RWPE2 (cell line): ENCODE measurements at regions not wholly inside any gene's neighbourhood (a gene's known extent, or its start where the extent isn't known, plus 50 kb on each side); places are given as distances from the start of the nearest gene placed in this dataset.

Experiments
- ATAC-seq: fragments of 200-7000 bp; cut with Tn5 transposase; 3 replicates; pipeline ENCODE4 v1.9.1; 2021; ENCODE audit warnings: low read depth
- DNase-seq: peaks from one replicate; pipeline ENCODE4 v3.0.0-alpha.2; 2020; ENCODE audit warnings: low spot score
- H3K27ac ChIP-seq: fragments of 450-650 bp; 2 replicates; pipeline ENCODE4 v1.5.1; 2017; ENCODE audit warnings: mild to moderate bottlenecking; ENCODE audit not compliant: poor library complexity, severe bottlenecking
- H3K27me3 ChIP-seq: fragments of 250-450 bp; sonication (Bioruptor Pico); 2 replicates; pipeline ENCODE4 v1.5.1; 2021; ENCODE audit warnings: mild to moderate bottlenecking, moderate library complexity; ENCODE audit not compliant: insufficient read depth, poor library complexity, severe bottlenecking
- H3K36me3 ChIP-seq: fragments of 250-450 bp; sonication (Bioruptor Pico); 2 replicates; pipeline ENCODE4 v1.5.1; 2020; ENCODE audit warnings: low read depth, mild to moderate bottlenecking, moderate library complexity
- H3K4me1 ChIP-seq: fragments of 250-450 bp; sonication (Bioruptor Pico); 2 replicates; pipeline ENCODE4 v1.5.1; 2021; ENCODE audit warnings: mild to moderate bottlenecking, moderate library complexity; ENCODE audit not compliant: insufficient read depth, poor library complexity, severe bottlenecking
- H3K4me3 ChIP-seq: fragments of 250-450 bp; sonication (Bioruptor Pico); 2 replicates; pipeline ENCODE4 v1.5.1; 2021; ENCODE audit warnings: mild to moderate bottlenecking, moderate library complexity; ENCODE audit not compliant: severe bottlenecking
- H3K9me3 ChIP-seq: fragments of 250-450 bp; sonication (Bioruptor Pico); 2 replicates; pipeline ENCODE4 v1.5.1; 2021; ENCODE audit warnings: mild to moderate bottlenecking, moderate library complexity; ENCODE audit not compliant: severe bottlenecking
- TF ChIP-seq, protein P1 (sequence below): fragments of 450-650 bp; IDR thresholded peaks from one replicate; pipeline ENCODE4 v1.5.1; 2017; ENCODE audit warnings: mild to moderate bottlenecking, moderate library complexity; ENCODE audit not compliant: poor library complexity, severe bottlenecking

DNA sequence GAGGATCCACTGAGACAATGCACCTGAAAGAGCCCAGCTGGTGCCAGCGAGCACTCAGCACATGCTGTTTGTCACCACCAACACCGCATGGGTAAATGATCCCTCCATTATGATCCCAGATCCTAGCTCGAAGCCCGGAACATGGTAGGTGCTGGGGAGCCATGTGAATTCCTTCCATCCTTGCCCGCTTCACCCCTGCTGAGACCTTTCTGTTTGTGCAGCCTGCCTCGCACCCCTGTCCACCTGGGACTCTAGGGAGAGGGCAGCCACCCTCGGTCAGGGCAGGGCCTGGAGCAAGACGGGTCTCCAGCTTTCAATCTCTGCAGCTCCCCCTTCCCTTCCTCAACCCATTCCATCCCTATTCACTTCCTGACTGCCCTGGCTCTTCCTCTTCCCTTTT is 116.2 kb upstream of the ALX4 start:
- no peak for ATAC-seq
- Histone ChIP-seq H3K27me3 (no peaks in the 10 kb centered on the region), H3K4me3 (no peak overlapping the region), H3K9me3 (no peaks in the 10 kb centered on the region), H3K4me1 (peaks cover 2% of the 10 kb centered on the region), H3K36me3 (no peaks in the 10 kb centered on the region), H3K27ac (no peak overlapping the region)
- TF ChIP-seq, protein P1, sequence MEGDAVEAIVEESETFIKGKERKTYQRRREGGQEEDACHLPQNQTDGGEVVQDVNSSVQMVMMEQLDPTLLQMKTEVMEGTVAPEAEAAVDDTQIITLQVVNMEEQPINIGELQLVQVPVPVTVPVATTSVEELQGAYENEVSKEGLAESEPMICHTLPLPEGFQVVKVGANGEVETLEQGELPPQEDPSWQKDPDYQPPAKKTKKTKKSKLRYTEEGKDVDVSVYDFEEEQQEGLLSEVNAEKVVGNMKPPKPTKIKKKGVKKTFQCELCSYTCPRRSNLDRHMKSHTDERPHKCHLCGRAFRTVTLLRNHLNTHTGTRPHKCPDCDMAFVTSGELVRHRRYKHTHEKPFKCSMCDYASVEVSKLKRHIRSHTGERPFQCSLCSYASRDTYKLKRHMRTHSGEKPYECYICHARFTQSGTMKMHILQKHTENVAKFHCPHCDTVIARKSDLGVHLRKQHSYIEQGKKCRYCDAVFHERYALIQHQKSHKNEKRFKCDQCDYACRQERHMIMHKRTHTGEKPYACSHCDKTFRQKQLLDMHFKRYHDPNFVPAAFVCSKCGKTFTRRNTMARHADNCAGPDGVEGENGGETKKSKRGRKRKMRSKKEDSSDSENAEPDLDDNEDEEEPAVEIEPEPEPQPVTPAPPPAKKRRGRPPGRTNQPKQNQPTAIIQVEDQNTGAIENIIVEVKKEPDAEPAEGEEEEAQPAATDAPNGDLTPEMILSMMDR = no peak
- DNase-seq = no peak

DNA sequence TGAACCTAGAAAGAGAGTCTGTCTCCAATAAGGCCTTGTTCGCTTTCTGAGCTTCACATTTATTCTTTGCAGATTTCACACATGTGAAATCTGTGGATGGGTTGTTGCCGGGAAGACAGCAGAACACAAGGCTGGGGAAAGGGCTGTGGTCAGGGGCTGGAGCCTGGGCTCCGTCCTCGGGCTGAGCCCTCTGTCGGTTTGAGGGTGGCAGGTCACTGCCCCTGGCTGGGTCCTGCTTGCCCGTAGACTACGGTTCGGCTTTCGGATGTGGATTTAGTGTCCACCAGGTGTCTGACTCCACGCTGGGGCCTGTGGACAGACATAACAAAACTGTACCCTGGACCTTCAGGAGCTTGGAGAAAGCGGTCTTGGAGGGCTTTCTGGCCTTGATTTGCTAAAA is 117.0 kb upstream of the ALX4 start:
- TF ChIP-seq, protein P1 = no peak
- Histone ChIP-seq H3K36me3 (no peaks in the 10 kb centered on the region), H3K4me3 (no peak overlapping the region), H3K27me3 (peaks cover 3% of the 10 kb centered on the region), H3K4me1 (peaks cover 2% of the 10 kb centered on the region), H3K9me3 (no peaks in the 10 kb centered on the region), H3K27ac (no peak overlapping the region)
- ATAC-seq (no peak), DNase-seq (no peak)

DNA sequence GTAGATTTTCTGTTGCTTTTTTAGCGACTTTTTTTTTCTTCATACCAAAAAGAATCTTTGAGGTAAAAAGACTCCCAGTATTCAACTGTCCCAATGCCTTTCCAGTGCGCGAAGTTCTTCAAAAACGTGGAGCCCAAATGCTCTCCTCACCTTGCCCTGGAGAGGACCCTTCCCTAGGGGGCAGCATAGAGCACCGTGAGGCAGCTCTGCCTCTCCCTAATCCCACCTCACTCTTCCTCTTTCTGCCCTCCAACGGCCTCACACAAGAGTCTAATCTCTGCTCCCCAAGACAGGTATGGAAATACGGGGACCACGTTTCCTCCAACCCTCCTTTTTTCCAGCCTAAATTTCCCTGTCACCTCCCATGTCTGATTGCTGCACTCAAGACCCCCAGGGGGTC is 117.5 kb upstream of the ALX4 start:
- Histone ChIP-seq H3K36me3 (no peaks in the 10 kb centered on the region), H3K4me3 (no peak overlapping the region), H3K9me3 (no peaks in the 10 kb centered on the region), H3K27ac (no peak overlapping the region), H3K4me1 (peaks cover 2% of the 10 kb centered on the region), H3K27me3 (peaks cover 3% of the 10 kb centered on the region)
- TF ChIP-seq, protein P1 = no peak
- no peak for ATAC-seq
- DNase-seq = no peak

DNA sequence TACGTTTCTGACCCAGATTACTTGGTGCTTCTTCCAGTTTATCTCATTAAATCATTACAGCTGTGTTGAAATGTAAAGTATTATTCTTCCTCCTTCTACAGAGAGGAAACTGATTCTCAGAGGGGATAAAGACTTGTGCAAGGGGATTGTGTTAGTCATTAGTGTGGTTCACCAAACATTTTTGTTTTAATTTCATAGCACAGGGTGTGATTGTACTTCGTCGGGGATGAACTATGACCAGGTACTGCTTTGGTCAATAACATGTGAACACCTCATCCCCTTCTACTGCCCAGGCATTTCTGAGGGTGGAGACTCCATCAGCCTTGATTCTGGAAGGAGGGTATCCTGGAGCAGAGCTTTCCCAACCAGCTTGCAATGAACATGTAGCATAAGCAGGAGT is 120.2 kb upstream of the ALX4 start:
- peaks cover 6% of the 10 kb centered on the region for H3K27me3 ChIP-seq
- TF ChIP-seq, protein P1 = no peak

DNA sequence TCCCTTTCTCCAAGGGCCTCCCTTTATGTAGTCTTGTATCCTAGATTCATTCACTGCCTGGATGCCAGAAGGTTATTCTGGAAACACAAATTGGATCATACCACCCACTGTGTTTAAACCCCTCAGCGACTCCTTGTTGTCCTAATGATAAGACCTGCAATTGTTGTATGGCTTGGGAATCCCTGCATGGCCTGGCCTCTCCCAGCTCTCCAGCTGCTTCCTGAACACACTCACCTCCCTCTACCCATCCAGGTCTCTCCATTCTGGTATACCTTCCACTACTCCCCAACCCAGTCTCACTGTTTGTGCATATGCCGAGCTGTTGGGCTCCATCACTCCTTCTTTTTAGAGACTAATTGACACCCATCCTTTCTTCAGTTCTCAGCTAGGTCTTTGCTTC is 124.3 kb upstream of the ALX4 start:
- no peak overlapping the region for H3K4me3 ChIP-seq
- no peaks in the 10 kb centered on the region for H3K9me3 ChIP-seq
- DNase-seq = no peak
- H3K4me1 ChIP-seq = no peaks in the 10 kb centered on the region
- TF ChIP-seq, protein P1 = no peak
- no peak overlapping the region for H3K27ac ChIP-seq
- no peaks in the 10 kb centered on the region for H3K36me3 ChIP-seq
- H3K27me3 ChIP-seq = peaks cover 12% of the 10 kb centered on the region
- no peak for ATAC-seq

More for the DNA sequence above, 120.2 kb upstream of the ALX4 start:
- peak; percentile 45; the same call in 1 of the 3 replicates for ATAC-seq
- no peaks in the 10 kb centered on the region for H3K9me3 ChIP-seq
- H3K36me3 ChIP-seq = no peaks in the 10 kb centered on the region
- no peak overlapping the region for H3K4me3 ChIP-seq
- no peak for DNase-seq
- H3K4me1 ChIP-seq = no peaks in the 10 kb centered on the region
- H3K27ac ChIP-seq = no peak overlapping the region
